Upper lobe of left lung (tissue), 6 donors: ENCODE measurements at regions not wholly inside any gene's neighbourhood (a gene's known extent, or its start where the extent isn't known, plus 50 kb on each side); places are given as distances from the start of the nearest gene placed in this dataset.

Experiments used
- ATAC-seq, 2 donors: fragments of 200-7000 bp; cut with Tn5 transposase; one replicate each; pipeline ENCODE4 v1.9.1; 2022; ENCODE audit warnings: mild to moderate bottlenecking in 2 of 2, moderate library complexity in 2 of 2; ENCODE audit not compliant: low FRiP score in 2 of 2
- DNase-seq, 2 donors: peaks; one replicate each; pipeline ENCODE4 v3.0.0-alpha.2; 2019 to 2020
- H3K27ac ChIP-seq, 4 donors: fragments of 200-600 bp; sonication (generic); one replicate each; pipeline ENCODE4 v1.5.1; 2016 to 2019
- H3K27me3 ChIP-seq, 4 donors: fragments of 200-600 bp; sonication (generic); one replicate each; pipeline ENCODE4 v1.5.1; 2017 to 2019
- H3K36me3 ChIP-seq, 4 donors: fragments of 200-600 bp; sonication (generic); one replicate each; pipeline ENCODE4 v1.5.1; 2016 to 2019
- H3K4me1 ChIP-seq, 4 donors: fragments of 200-600 bp; sonication (generic); one replicate each; pipeline ENCODE4 v1.5.1; 2018 to 2019
- H3K4me3 ChIP-seq, 4 donors: fragments of 200-600 bp; sonication (generic); one replicate each; pipeline ENCODE4 v1.5.1; 2017 to 2019; ENCODE audit warnings: mild to moderate bottlenecking in 2 of 4, moderate library complexity in 1 of 4
- H3K9me3 ChIP-seq, 4 donors: fragments of 200-600 bp; sonication (generic); one replicate each; pipeline ENCODE4 v1.5.1; 2018 to 2019
- EP300 ChIP-seq, 4 donors: sonication (generic); formaldehyde crosslinking; IDR thresholded peaks; one replicate each; pipeline ENCODE4 v1.5.1; 2017; ENCODE audit warnings: antibody characterized with exemption in 4 of 4, control low read depth in 2 of 4
- POLR2A ChIP-seq, 4 donors: fragments of 450-650 bp; IDR thresholded peaks; one replicate each; pipeline ENCODE4 v1.5.1; 2016 to 2017; ENCODE audit warnings: antibody characterized with exemption in 4 of 4, mild to moderate bottlenecking in 2 of 4
- POLR2AphosphoS5 ChIP-seq, 2 donors: sonication (generic); formaldehyde crosslinking; IDR thresholded peaks; one replicate each; pipeline ENCODE4 v1.5.1; 2017; ENCODE audit warnings: antibody characterized with exemption in 2 of 2
- WGBS, 2 donors: methylation state at CpG; one replicate each; pipeline ENCODE4 v1.1.5; 2017 to 2018; 5-methylcytosine and 5-hydroxymethylcytosine counted together
- TF ChIP-seq, protein P1 (sequence below), 6 experiments: fragments of 450-650 bp in 4 of 6; fragments of 200-600 bp in 2 of 6; sonication (generic) in 2 of 6; IDR thresholded peaks; one replicate each; pipeline ENCODE4 v1.5.1; 2016 to 2019; ENCODE audit warnings: antibody characterized with exemption in 6 of 6
- donor health status: DM: no; HTN: no; CAD: no; lungs with moderate emphysema.
- donor health status: DM: no; HTN: yes; CAD: no; lungs with severe emphysema.

DNA sequence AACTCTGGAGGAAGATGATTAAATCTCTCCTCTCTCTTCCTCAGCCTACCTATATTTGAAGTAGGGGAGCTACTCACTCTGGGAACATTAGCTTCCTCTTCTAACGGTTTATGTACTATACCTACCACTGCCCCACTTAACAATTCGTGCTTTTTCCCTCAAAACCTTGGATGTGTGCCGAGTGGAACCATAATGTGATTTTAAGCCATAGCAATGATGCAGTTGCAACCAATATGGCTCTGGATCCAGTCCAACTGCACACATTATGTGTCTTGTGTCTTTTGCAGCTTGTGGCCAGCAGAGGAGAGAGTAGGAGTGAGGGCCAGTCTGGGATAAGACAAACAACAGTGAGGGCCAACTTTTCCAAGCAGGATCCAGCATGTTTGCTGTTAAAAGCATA is 170.7 kb downstream of the GATA3 start:
- Histone ChIP-seq H3K4me3 (no peak overlapping the region), H3K27ac (no peak overlapping the region), H3K27me3 (no peaks in the 10 kb centered on the region), H3K36me3 (no peaks in the 10 kb centered on the region), H3K4me1 (no peaks in the 10 kb centered on the region), H3K9me3 (no peaks in the 10 kb centered on the region)
- ATAC-seq (no peak), DNase-seq (no peak)
- TF ChIP-seq, protein P1, sequence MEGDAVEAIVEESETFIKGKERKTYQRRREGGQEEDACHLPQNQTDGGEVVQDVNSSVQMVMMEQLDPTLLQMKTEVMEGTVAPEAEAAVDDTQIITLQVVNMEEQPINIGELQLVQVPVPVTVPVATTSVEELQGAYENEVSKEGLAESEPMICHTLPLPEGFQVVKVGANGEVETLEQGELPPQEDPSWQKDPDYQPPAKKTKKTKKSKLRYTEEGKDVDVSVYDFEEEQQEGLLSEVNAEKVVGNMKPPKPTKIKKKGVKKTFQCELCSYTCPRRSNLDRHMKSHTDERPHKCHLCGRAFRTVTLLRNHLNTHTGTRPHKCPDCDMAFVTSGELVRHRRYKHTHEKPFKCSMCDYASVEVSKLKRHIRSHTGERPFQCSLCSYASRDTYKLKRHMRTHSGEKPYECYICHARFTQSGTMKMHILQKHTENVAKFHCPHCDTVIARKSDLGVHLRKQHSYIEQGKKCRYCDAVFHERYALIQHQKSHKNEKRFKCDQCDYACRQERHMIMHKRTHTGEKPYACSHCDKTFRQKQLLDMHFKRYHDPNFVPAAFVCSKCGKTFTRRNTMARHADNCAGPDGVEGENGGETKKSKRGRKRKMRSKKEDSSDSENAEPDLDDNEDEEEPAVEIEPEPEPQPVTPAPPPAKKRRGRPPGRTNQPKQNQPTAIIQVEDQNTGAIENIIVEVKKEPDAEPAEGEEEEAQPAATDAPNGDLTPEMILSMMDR (IDR thresholded peaks at IDR 0.05): no peak
- TF ChIP-seq POLR2A (IDR thresholded peaks at IDR 0.05): no peak
- no peak for TF ChIP-seq EP300 (IDR thresholded peaks at IDR 0.05)
- no peak for TF ChIP-seq POLR2AphosphoS5 (IDR thresholded peaks at IDR 0.05)
- WGBS, 2 donors: 62 to 71% methylated on average over 3 of the region's 3 CpGs

DNA sequence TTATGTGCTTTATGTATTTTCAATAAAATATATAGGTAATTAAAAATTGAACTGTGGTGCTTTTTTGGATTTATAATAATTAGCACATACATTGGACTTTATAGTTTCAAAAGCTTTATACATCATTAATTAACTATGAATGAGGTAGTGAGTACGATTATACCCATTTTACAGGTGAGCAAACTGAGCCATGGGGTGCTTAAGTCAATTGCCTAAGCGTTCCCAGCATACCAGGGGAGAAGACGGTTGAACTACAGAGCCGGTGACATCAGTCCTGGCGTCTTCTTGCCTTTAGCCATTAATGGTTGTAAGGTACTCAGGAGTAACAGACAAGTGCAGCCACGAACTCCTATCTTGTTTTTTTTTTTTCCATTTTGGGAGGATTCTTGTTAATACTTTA is 172.8 kb downstream of the GATA3 start:
- Histone ChIP-seq H3K4me3 (no peak overlapping the region), H3K36me3 (no peaks in the 10 kb centered on the region), H3K27me3 (no peaks in the 10 kb centered on the region), H3K9me3 (no peaks in the 10 kb centered on the region), H3K4me1 (no peaks in the 10 kb centered on the region), H3K27ac (no peak overlapping the region)
- no peak for ATAC-seq
- DNase-seq: no peak
- WGBS, 2 donors: 90% methylated on average over 6 of the region's 6 CpGs
- TF ChIP-seq POLR2A (IDR thresholded peaks at IDR 0.05) (no peak), EP300 (IDR thresholded peaks at IDR 0.05) (no peak), POLR2AphosphoS5 (IDR thresholded peaks at IDR 0.05) (no peak)
- TF ChIP-seq, protein P1 (IDR thresholded peaks at IDR 0.05): no peak

DNA sequence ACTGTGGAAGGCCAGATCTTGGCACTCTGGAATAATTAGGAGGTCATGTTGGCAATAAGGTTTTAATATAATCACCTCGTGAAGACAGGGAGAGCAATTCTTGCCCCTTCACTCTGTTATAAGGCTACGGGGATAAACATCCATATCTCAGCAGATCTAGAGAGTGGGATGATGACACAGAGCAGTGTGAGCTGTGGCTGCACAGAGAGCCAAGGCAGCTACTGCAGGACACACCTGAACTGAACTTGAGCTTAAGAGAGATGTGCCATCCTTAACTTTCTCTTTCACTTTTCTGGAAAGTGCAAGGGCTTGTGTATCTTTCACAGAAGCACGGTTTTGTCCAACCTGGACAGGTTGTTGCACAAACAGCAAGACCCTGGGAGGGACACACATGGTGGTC is 174.7 kb downstream of the GATA3 start:
- H3K4me3 ChIP-seq: no peak overlapping the region

GRCh38 chr10:8230902-8231301 is 176.4 kb downstream of the GATA3 start:
- 100% methylated on average over 1 of the region's 1 CpG for WGBS, 2 donors

More for the DNA sequence above, 174.7 kb downstream of the GATA3 start:
- 66 to 80% methylated on average over 3 of the region's 3 CpGs for WGBS, 2 donors
- Histone ChIP-seq H3K27me3 (no peaks in the 10 kb centered on the region), H3K36me3 (no peaks in the 10 kb centered on the region), H3K4me1 (no peaks in the 10 kb centered on the region), H3K27ac (no peak overlapping the region), H3K9me3 (no peaks in the 10 kb centered on the region)
- DNase-seq: no peak
- TF ChIP-seq POLR2A (IDR thresholded peaks at IDR 0.05): no peak
- TF ChIP-seq, protein P1 (IDR thresholded peaks at IDR 0.05): no peak
- no peak for TF ChIP-seq EP300 (IDR thresholded peaks at IDR 0.05)
- no peak for TF ChIP-seq POLR2AphosphoS5 (IDR thresholded peaks at IDR 0.05)
- no peak for ATAC-seq

DNA sequence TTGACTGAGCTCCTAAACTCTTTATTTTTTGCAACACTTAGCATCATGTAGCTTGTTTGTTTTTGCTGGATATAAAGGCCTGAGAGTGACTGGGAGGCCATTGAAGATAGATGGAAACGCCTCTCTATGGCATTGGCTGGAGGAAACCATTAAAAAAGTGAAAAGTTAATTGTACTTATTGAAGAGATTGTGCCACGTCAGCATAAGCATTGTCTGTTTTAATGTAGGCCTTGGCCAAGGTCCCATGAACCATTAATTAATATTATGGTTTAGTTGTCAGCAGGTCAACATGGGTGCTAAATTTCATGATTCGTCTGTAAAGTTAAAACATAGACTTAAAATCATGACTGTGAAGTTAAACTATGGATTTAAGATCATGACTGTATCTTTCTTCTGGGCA is 178.6 kb downstream of the GATA3 start:
- TF ChIP-seq EP300 (IDR thresholded peaks at IDR 0.05): no peak
- TF ChIP-seq, protein P1 (IDR thresholded peaks at IDR 0.05): no peak
- no peak for TF ChIP-seq POLR2AphosphoS5 (IDR thresholded peaks at IDR 0.05)
- TF ChIP-seq POLR2A (IDR thresholded peaks at IDR 0.05): no peak
- no peaks in the 10 kb centered on the region for H3K4me1 ChIP-seq

More at GRCh38 chr10:8230902-8231301, 176.4 kb downstream of the GATA3 start:
- no peaks in the 10 kb centered on the region for H3K9me3 ChIP-seq
- TF ChIP-seq, protein P1 (IDR thresholded peaks at IDR 0.05): no peak
- TF ChIP-seq POLR2A (IDR thresholded peaks at IDR 0.05): no peak
- no peak for TF ChIP-seq POLR2AphosphoS5 (IDR thresholded peaks at IDR 0.05)
- no peak for TF ChIP-seq EP300 (IDR thresholded peaks at IDR 0.05)
- no peak overlapping the region for H3K27ac ChIP-seq
- H3K36me3 ChIP-seq: no peaks in the 10 kb centered on the region
- H3K4me1 ChIP-seq: no peaks in the 10 kb centered on the region
- no peaks in the 10 kb centered on the region for H3K27me3 ChIP-seq
- ATAC-seq: no peak
- DNase-seq: no peak
- H3K4me3 ChIP-seq: no peak overlapping the region

More for the DNA sequence above, 178.6 kb downstream of the GATA3 start:
- Histone ChIP-seq H3K27ac (no peak overlapping the region), H3K4me3 (no peak overlapping the region), H3K27me3 (no peaks in the 10 kb centered on the region), H3K9me3 (no peaks in the 10 kb centered on the region), H3K36me3 (no peaks in the 10 kb centered on the region)
- ATAC-seq: no peak
- DNase-seq: no peak
- 74 to 80% methylated on average over 3 of the region's 3 CpGs for WGBS, 2 donors
